ENCODE measurements at regions not wholly inside any gene's neighbourhood (a gene's known extent, or its start where the extent isn't known, plus 50 kb on each side); places are given as distances from the start of the nearest gene placed in this dataset.
A peak's percentile ranks its signal among the peaks of the same experiment; 100 is the strongest.

DNA sequence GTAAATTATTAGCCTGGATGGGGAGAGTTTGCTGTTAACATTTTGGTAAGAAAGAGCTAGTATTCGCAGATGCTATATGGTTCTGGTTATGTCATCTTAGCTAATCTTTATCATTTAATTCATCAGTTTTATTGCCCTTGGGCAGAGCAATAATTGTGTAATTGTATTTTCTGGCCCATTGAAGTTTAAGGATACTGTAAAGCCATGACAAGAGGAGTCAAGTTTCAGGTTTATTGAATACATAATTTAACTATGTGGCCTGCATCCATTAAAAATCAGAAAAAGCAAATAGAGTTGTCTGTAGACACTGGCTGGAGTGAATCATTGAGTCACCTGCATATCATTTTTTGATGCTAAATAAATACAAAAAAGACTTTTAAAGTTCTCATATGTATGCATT lies 255.8 kb downstream of the PRELID2 start:
- no peaks in the 10 kb centered on the region for H3K27me3 ChIP-seq (ENCODE audit: insufficient read depth, low read length)
- Mint-ChIP-seq H3K9me3 (ENCODE audit: unreplicated experiment) (peaks cover 7% of the 10 kb centered on the region), H3K4me3 (ENCODE audit: unreplicated experiment) (no peak overlapping the region), H3K27ac (ENCODE audit: unreplicated experiment) (no peak overlapping the region), H3K27me3 (ENCODE audit: low read depth, unreplicated experiment) (no peaks in the 10 kb centered on the region), H3K36me3 (ENCODE audit: low read depth, unreplicated experiment) (no peaks in the 10 kb centered on the region), H3K4me1 (ENCODE audit: low read depth, unreplicated experiment) (peaks cover 8% of the 10 kb centered on the region)
- H3K4me1 ChIP-seq (ENCODE audit: insufficient read depth, low read length): no peaks in the 10 kb centered on the region
- H2AFZ ChIP-seq (ENCODE audit: low read depth, low read length): no peak overlapping the region
- no peak overlapping the region for H3K4me2 ChIP-seq (ENCODE audit: low read length)
- FAIRE-seq (no peak), DNase-seq (ENCODE audit: low read depth) (no peak)
- H3K27ac ChIP-seq (ENCODE audit: low read depth, low read length): no peak overlapping the region
- H4K20me1 ChIP-seq (ENCODE audit: insufficient read depth, low read length): no peaks in the 10 kb centered on the region
- no peak overlapping the region for H3K4me3 ChIP-seq (ENCODE audit: insufficient read depth, low read depth, low read length)
- no peaks in the 10 kb centered on the region for H3K79me2 ChIP-seq (ENCODE audit: insufficient read depth, low read length)
- no peaks in the 10 kb centered on the region for H3K9me3 ChIP-seq (ENCODE audit: insufficient read depth, low read depth, low read length)
- TF ChIP-seq, protein P1, sequence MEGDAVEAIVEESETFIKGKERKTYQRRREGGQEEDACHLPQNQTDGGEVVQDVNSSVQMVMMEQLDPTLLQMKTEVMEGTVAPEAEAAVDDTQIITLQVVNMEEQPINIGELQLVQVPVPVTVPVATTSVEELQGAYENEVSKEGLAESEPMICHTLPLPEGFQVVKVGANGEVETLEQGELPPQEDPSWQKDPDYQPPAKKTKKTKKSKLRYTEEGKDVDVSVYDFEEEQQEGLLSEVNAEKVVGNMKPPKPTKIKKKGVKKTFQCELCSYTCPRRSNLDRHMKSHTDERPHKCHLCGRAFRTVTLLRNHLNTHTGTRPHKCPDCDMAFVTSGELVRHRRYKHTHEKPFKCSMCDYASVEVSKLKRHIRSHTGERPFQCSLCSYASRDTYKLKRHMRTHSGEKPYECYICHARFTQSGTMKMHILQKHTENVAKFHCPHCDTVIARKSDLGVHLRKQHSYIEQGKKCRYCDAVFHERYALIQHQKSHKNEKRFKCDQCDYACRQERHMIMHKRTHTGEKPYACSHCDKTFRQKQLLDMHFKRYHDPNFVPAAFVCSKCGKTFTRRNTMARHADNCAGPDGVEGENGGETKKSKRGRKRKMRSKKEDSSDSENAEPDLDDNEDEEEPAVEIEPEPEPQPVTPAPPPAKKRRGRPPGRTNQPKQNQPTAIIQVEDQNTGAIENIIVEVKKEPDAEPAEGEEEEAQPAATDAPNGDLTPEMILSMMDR (IDR thresholded peaks at IDR 0.05; ENCODE audit: insufficient read depth, low read depth, low read length): no peak
- TF ChIP-seq EZH2 (IDR thresholded peaks at IDR 0.05; ENCODE audit: insufficient read depth, low read length): no peak
- H3K9ac ChIP-seq (ENCODE audit: low read length): no peak overlapping the region
- no peaks in the 10 kb centered on the region for H3K36me3 ChIP-seq (ENCODE audit: insufficient read depth, low read length)

DNA sequence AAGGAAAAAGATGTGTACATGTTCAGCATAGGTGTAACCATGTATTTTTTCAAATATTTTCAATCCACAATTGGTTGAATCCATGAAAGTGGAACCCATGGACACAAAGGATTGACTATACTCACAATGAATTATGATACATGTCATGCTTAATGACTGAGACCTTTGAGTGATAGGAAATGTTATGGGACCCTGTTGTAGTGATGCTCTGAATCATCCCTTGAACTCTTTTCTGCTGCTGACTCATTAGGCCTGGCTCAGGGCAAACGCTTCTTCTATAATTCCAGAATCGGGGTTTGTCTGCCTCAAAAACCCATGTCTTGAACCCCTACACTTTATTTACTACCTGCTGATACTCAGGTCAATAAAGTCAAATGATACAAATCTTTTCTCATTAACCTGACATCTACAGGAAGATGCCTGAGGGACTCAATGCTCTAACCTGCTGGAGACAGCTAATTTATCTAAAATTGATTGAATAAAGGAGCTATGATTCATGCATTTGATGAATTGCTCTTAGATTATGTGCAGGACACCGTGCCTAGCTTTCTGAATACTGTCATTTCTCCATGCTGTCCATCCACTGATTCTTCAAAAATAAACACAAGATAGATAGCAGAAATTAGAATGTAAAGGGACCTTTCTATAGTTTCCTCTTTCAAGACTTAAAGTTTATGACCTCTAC lies 260.1 kb downstream of the PRELID2 start:
- Histone ChIP-seq H3K27me3 (ENCODE audit: insufficient read depth, low read length) (no peaks in the 10 kb centered on the region), H3K27ac (ENCODE audit: low read depth, low read length) (no peak overlapping the region), H4K20me1 (ENCODE audit: insufficient read depth, low read length) (no peaks in the 10 kb centered on the region), H3K36me3 (ENCODE audit: insufficient read depth, low read length) (no peaks in the 10 kb centered on the region), H3K9me3 (ENCODE audit: insufficient read depth, low read depth, low read length) (no peaks in the 10 kb centered on the region), H3K4me1 (ENCODE audit: insufficient read depth, low read length) (no peaks in the 10 kb centered on the region), H3K79me2 (ENCODE audit: insufficient read depth, low read length) (no peaks in the 10 kb centered on the region), H3K4me3 (ENCODE audit: insufficient read depth, low read depth, low read length) (no peak overlapping the region), H2AFZ (ENCODE audit: low read depth, low read length) (no peak overlapping the region), H3K4me2 (ENCODE audit: low read length) (no peak overlapping the region), H3K9ac (ENCODE audit: low read length) (no peak overlapping the region)
- no peak for TF ChIP-seq EZH2 (IDR thresholded peaks at IDR 0.05; ENCODE audit: insufficient read depth, low read length)
- TF ChIP-seq, protein P1 (IDR thresholded peaks at IDR 0.05; ENCODE audit: insufficient read depth, low read depth, low read length): no peak
- Mint-ChIP-seq H3K4me1 (ENCODE audit: low read depth, unreplicated experiment) (peaks cover 11% of the 10 kb centered on the region), H3K9me3 (ENCODE audit: unreplicated experiment) (peaks cover 11% of the 10 kb centered on the region), H3K4me3 (ENCODE audit: unreplicated experiment) (no peak overlapping the region), H3K36me3 (ENCODE audit: low read depth, unreplicated experiment) (no peaks in the 10 kb centered on the region), H3K27ac (ENCODE audit: unreplicated experiment) (no peak overlapping the region), H3K27me3 (ENCODE audit: low read depth, unreplicated experiment) (no peaks in the 10 kb centered on the region)
- no peak for DNase-seq (ENCODE audit: low read depth)
- peak; percentile 54 for FAIRE-seq

DNA sequence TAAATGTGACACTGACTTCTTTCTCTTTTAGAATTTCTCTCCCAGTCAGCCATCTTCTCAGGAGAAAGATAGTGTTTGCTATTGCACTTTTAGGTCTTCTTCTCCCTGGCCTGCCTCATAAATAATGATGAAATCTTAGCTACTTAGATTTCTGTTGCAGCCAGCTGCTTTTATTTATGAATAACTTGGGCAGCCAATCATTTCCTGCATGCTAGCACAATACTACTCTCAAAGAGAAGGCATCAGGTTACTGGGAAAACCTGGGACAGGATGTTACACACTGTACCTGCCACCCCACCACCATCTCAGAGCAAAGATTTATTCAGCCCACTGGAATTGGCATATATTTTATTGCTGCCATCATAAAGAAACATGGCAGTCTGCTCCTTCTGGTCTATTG lies 266.6 kb downstream of the PRELID2 start:
- H3K36me3 ChIP-seq (ENCODE audit: insufficient read depth, low read length): no peaks in the 10 kb centered on the region
- no peaks in the 10 kb centered on the region for H3K79me2 ChIP-seq (ENCODE audit: insufficient read depth, low read length)
- Mint-ChIP-seq H3K27ac (ENCODE audit: unreplicated experiment) (no peak overlapping the region), H3K4me3 (ENCODE audit: unreplicated experiment) (no peak overlapping the region), H3K9me3 (ENCODE audit: unreplicated experiment) (peaks cover 6% of the 10 kb centered on the region), H3K27me3 (ENCODE audit: low read depth, unreplicated experiment) (no peaks in the 10 kb centered on the region), H3K36me3 (ENCODE audit: low read depth, unreplicated experiment) (no peaks in the 10 kb centered on the region), H3K4me1 (ENCODE audit: low read depth, unreplicated experiment) (peaks cover 3% of the 10 kb centered on the region)
- DNase-seq (ENCODE audit: low read depth): no peak
- no peaks in the 10 kb centered on the region for H3K27me3 ChIP-seq (ENCODE audit: insufficient read depth, low read length)
- no peaks in the 10 kb centered on the region for H3K4me1 ChIP-seq (ENCODE audit: insufficient read depth, low read length)
- H4K20me1 ChIP-seq (ENCODE audit: insufficient read depth, low read length): no peaks in the 10 kb centered on the region
- H3K9me3 ChIP-seq (ENCODE audit: insufficient read depth, low read depth, low read length): no peaks in the 10 kb centered on the region
- no peak for FAIRE-seq
- H3K27ac ChIP-seq (ENCODE audit: low read depth, low read length): no peak overlapping the region
- no peak overlapping the region for H3K9ac ChIP-seq (ENCODE audit: low read length)
- H3K4me2 ChIP-seq (ENCODE audit: low read length): no peak overlapping the region
- TF ChIP-seq EZH2 (IDR thresholded peaks at IDR 0.05; ENCODE audit: insufficient read depth, low read length): no peak
- TF ChIP-seq, protein P1 (IDR thresholded peaks at IDR 0.05; ENCODE audit: insufficient read depth, low read depth, low read length): no peak
- H2AFZ ChIP-seq (ENCODE audit: low read depth, low read length): no peak overlapping the region
- H3K4me3 ChIP-seq (ENCODE audit: insufficient read depth, low read depth, low read length): no peak overlapping the region

Measured in astrocyte (in vitro differentiated cells and primary cell).